ENCODE measurements at regions not wholly inside any gene's neighbourhood (a gene's known extent, or its start where the extent isn't known, plus 50 kb on each side); places are given as distances from the start of the nearest gene placed in this dataset.

GRCh38 chr14:28651148-28651547 is 115.4 kb upstream of the FOXG1 start:
- no peak for TF ChIP-seq TCF12 (IDR thresholded peaks at IDR 0.05; ENCODE audit: low read depth)
- TF ChIP-seq EP300 (IDR thresholded peaks at IDR 0.05; ENCODE audit: borderline replicate concordance): no peak
- TF ChIP-seq EGR1 (IDR thresholded peaks at IDR 0.05): no peak
- TF ChIP-seq, protein P1, sequence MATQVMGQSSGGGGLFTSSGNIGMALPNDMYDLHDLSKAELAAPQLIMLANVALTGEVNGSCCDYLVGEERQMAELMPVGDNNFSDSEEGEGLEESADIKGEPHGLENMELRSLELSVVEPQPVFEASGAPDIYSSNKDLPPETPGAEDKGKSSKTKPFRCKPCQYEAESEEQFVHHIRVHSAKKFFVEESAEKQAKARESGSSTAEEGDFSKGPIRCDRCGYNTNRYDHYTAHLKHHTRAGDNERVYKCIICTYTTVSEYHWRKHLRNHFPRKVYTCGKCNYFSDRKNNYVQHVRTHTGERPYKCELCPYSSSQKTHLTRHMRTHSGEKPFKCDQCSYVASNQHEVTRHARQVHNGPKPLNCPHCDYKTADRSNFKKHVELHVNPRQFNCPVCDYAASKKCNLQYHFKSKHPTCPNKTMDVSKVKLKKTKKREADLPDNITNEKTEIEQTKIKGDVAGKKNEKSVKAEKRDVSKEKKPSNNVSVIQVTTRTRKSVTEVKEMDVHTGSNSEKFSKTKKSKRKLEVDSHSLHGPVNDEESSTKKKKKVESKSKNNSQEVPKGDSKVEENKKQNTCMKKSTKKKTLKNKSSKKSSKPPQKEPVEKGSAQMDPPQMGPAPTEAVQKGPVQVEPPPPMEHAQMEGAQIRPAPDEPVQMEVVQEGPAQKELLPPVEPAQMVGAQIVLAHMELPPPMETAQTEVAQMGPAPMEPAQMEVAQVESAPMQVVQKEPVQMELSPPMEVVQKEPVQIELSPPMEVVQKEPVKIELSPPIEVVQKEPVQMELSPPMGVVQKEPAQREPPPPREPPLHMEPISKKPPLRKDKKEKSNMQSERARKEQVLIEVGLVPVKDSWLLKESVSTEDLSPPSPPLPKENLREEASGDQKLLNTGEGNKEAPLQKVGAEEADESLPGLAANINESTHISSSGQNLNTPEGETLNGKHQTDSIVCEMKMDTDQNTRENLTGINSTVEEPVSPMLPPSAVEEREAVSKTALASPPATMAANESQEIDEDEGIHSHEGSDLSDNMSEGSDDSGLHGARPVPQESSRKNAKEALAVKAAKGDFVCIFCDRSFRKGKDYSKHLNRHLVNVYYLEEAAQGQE (IDR thresholded peaks at IDR 0.05; ENCODE audit: low read depth): no peak
- TF ChIP-seq TAF1 (IDR thresholded peaks at IDR 0.05; ENCODE audit: low read depth): no peak
- TF ChIP-seq CEBPB (IDR thresholded peaks at IDR 0.05): no peak
